Thoracic aorta (tissue), 2 donors: ENCODE measurements at regions not wholly inside any gene's neighbourhood (a gene's known extent, or its start where the extent isn't known, plus 50 kb on each side); places are given as distances from the start of the nearest gene placed in this dataset.

Experiments
- ATAC-seq: fragments of 150-250 bp; one replicate; pipeline ENCODE4 v1.8.0; 2017; ENCODE audit warnings: low read depth; ENCODE audit not compliant: insufficient number of reproducible peaks, low FRiP score
- DNase-seq: peaks from one replicate; pipeline ENCODE4 v3.0.0-alpha.2; 2020; ENCODE audit warnings: low spot score
- H3K27ac ChIP-seq, 2 donors: fragments of 200-600 bp; sonication (generic); 1 replicate in 1 of 2; 2 replicates in 1 of 2; pipeline ENCODE4 v1.5.1; 2016; ENCODE audit warnings: mild to moderate bottlenecking in 2 of 2, moderate library complexity in 2 of 2
- H3K27me3 ChIP-seq: fragments of 200-600 bp; sonication (generic); replicated peaks from 2 replicates; pipeline ENCODE4 v1.6.0; 2016; ENCODE audit warnings: mild to moderate bottlenecking; ENCODE audit not compliant: insufficient read depth
- H3K36me3 ChIP-seq: fragments of 200-600 bp; sonication (generic); one replicate; pipeline ENCODE4 v1.5.1; 2016
- H3K4me1 ChIP-seq, 2 donors: fragments of 200-600 bp; sonication (generic); 1 replicate in 1 of 2; 2 replicates in 1 of 2; pipeline versions ENCODE4 v1.5.1 to v1.6.0; 2016; ENCODE audit warnings: low read depth in 2 of 2, mild to moderate bottlenecking in 1 of 2; ENCODE audit not compliant: control insufficient read depth in 1 of 2
- H3K4me3 ChIP-seq: fragments of 200-600 bp; sonication (generic); 2 replicates; pipeline ENCODE4 v1.5.1; 2016; ENCODE audit warnings: mild to moderate bottlenecking
- H3K9me3 ChIP-seq: fragments of 200-600 bp; sonication (generic); 2 replicates; pipeline ENCODE4 v1.5.1; 2016
- CTCF ChIP-seq: fragments of 200-600 bp; sonication (generic); IDR thresholded peaks from one replicate; pipeline ENCODE4 v1.5.1; 2019; ENCODE audit warnings: antibody characterized with exemption

GRCh38 chr16:85453194-85453678 lies 159.9 kb upstream of the GSE1 start:
- H3K4me3 ChIP-seq: no peak overlapping the region
- H3K9me3 ChIP-seq: no peaks in the 10 kb centered on the region
- no peak overlapping the region for H3K27ac ChIP-seq
- no peaks in the 10 kb centered on the region for H3K27me3 ChIP-seq
- DNase-seq (no peak), ATAC-seq (no peak)
- no peaks in the 10 kb centered on the region for H3K36me3 ChIP-seq
- peaks cover 0 to 17% of the 10 kb centered on the region in 2 donors for H3K4me1 ChIP-seq
- TF ChIP-seq CTCF: no peak

GRCh38 chr16:85453703-85454102 lies 159.4 kb upstream of the GSE1 start:
- Histone ChIP-seq H3K27ac (no peak overlapping the region), H3K4me3 (no peak overlapping the region), H3K36me3 (no peaks in the 10 kb centered on the region), H3K4me1 (peaks cover 0 to 12% of the 10 kb centered on the region in 2 donors), H3K27me3 (no peaks in the 10 kb centered on the region), H3K9me3 (no peaks in the 10 kb centered on the region)
- TF ChIP-seq CTCF: no peak
- ATAC-seq: no peak
- no peak for DNase-seq

- no peaks in the 10 kb centered on the region for H3K27me3 ChIP-seq
- DNase-seq (no peak), ATAC-seq (no peak)
- H3K4me1 ChIP-seq: peaks cover 0 to 6% of the 10 kb centered on the region in 2 donors
- no peak overlapping the region for H3K27ac ChIP-seq
- no peak overlapping the region for H3K4me3 ChIP-seq
- H3K36me3 ChIP-seq: no peaks in the 10 kb centered on the region
- TF ChIP-seq CTCF: no peak
- H3K9me3 ChIP-seq: no peaks in the 10 kb centered on the region
Observed at GRCh38 chr16:85454171-85454872, 158.8 kb upstream of the GSE1 start.

GRCh38 chr16:85455534-85455933 lies 157.6 kb upstream of the GSE1 start:
- H3K27me3 ChIP-seq: no peaks in the 10 kb centered on the region
- H3K4me1 ChIP-seq: no peaks in the 10 kb centered on the region
- ATAC-seq (no peak), DNase-seq (no peak)
- H3K27ac ChIP-seq: no peak overlapping the region
- TF ChIP-seq CTCF: no peak
- H3K4me3 ChIP-seq: no peak overlapping the region
- H3K36me3 ChIP-seq: no peaks in the 10 kb centered on the region
- no peaks in the 10 kb centered on the region for H3K9me3 ChIP-seq

- Histone ChIP-seq H3K9me3 (no peaks in the 10 kb centered on the region), H3K4me1 (peaks cover 12 to 17% of the 10 kb centered on the region in 2 donors), H3K27me3 (no peaks in the 10 kb centered on the region), H3K27ac (no peak overlapping the region), H3K4me3 (no peak overlapping the region), H3K36me3 (no peaks in the 10 kb centered on the region)
- DNase-seq: no peak
- no peak for TF ChIP-seq CTCF
- ATAC-seq: no peak
Observed at GRCh38 chr16:85457366-85457765, 155.8 kb upstream of the GSE1 start.
